ENCODE measurements at regions not wholly inside any gene's neighbourhood (a gene's known extent, or its start where the extent isn't known, plus 50 kb on each side); places are given as distances from the start of the nearest gene placed in this dataset.

DNA sequence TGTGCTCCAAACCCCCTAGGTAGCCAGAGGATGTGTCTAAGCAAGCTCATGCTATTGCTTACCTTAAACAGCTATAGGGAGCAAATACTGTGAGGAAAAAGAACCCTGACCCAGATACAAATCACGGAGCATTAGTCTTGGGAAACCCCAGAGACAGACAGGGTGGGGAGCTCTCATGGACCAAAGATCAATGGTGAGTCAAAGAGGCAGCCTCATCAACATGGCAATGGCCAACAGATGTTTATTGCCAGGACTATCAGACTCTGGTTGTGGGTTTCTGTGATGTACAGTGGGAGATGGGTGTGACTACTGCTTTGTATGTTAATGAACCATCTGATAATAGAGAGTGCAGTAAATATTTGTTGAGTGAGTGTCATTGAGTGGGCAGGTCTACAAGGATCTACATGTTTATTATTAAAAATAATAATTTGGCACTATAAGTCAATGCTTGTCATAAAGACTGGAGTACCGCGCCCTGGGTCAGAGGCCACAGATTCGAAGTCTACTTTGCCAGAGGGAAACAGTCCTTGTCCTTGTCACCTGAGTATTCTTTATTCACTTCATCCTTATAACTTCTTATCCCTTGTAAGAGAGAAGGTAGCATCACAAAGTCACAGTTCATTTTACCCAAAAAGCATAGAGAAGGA lies 56.5 kb upstream of the RAI14 start:
- Histone ChIP-seq H3F3A (replicated peaks; ENCODE audit: low read depth) (no peaks in the 10 kb centered on the region), H3K4me2 (no peak overlapping the region), H3K79me2 (replicated peaks; ENCODE audit: insufficient read depth) (no peaks in the 10 kb centered on the region), H3K27me3 (ENCODE audit: insufficient read depth) (no peaks in the 10 kb centered on the region), H3K4me1 (ENCODE audit: insufficient read depth) (peaks cover 6% of the 10 kb centered on the region; the same call in 1 of the 2 replicates), H3K4me3 (no peak overlapping the region), H3K9me2 (ENCODE audit: insufficient read depth) (no peaks in the 10 kb centered on the region), H3K36me3 (ENCODE audit: insufficient read depth) (no peaks in the 10 kb centered on the region; the same call in 1 of the 2 replicates), H2AFZ (peak overlapping the region; percentile 23; the same call in 1 of the 2 replicates), H4K20me1 (replicated peaks; ENCODE audit: insufficient read depth) (no peaks in the 10 kb centered on the region), H3K27ac (ENCODE audit: low read depth) (no peak overlapping the region)
- H3K27me3 Mint-ChIP-seq (ENCODE audit: insufficient read depth, low read depth, poor library complexity), result no peaks in the 10 kb centered on the region
- no peak for TF ChIP-seq JUNB (IDR thresholded peaks at IDR 0.05; ENCODE audit: unreplicated experiment)
- no peak for TF ChIP-seq EZH2phosphoT487 (IDR thresholded peaks at IDR 0.05; ENCODE audit: unreplicated experiment)
- TF ChIP-seq EZH2 (IDR thresholded peaks at IDR 0.05; ENCODE audit: low read depth, unreplicated experiment), result no peak
- TF ChIP-seq POLR2AphosphoS5 (IDR thresholded peaks at IDR 0.05; ENCODE audit: low read depth), result no peak
- TF ChIP-seq ZNF331 (CRISPR knock-in tag; IDR thresholded peaks at IDR 0.05; ENCODE audit: low read depth), result no peak
- TF ChIP-seq, protein P1, sequence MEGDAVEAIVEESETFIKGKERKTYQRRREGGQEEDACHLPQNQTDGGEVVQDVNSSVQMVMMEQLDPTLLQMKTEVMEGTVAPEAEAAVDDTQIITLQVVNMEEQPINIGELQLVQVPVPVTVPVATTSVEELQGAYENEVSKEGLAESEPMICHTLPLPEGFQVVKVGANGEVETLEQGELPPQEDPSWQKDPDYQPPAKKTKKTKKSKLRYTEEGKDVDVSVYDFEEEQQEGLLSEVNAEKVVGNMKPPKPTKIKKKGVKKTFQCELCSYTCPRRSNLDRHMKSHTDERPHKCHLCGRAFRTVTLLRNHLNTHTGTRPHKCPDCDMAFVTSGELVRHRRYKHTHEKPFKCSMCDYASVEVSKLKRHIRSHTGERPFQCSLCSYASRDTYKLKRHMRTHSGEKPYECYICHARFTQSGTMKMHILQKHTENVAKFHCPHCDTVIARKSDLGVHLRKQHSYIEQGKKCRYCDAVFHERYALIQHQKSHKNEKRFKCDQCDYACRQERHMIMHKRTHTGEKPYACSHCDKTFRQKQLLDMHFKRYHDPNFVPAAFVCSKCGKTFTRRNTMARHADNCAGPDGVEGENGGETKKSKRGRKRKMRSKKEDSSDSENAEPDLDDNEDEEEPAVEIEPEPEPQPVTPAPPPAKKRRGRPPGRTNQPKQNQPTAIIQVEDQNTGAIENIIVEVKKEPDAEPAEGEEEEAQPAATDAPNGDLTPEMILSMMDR (conservative IDR thresholded peaks at IDR 0.05; ENCODE audit: low read depth in 2 of 2), result no peak
- TF ChIP-seq ZNF114 (CRISPR knock-in tag; IDR thresholded peaks at IDR 0.05), result no peak
- TF ChIP-seq, protein P2, sequence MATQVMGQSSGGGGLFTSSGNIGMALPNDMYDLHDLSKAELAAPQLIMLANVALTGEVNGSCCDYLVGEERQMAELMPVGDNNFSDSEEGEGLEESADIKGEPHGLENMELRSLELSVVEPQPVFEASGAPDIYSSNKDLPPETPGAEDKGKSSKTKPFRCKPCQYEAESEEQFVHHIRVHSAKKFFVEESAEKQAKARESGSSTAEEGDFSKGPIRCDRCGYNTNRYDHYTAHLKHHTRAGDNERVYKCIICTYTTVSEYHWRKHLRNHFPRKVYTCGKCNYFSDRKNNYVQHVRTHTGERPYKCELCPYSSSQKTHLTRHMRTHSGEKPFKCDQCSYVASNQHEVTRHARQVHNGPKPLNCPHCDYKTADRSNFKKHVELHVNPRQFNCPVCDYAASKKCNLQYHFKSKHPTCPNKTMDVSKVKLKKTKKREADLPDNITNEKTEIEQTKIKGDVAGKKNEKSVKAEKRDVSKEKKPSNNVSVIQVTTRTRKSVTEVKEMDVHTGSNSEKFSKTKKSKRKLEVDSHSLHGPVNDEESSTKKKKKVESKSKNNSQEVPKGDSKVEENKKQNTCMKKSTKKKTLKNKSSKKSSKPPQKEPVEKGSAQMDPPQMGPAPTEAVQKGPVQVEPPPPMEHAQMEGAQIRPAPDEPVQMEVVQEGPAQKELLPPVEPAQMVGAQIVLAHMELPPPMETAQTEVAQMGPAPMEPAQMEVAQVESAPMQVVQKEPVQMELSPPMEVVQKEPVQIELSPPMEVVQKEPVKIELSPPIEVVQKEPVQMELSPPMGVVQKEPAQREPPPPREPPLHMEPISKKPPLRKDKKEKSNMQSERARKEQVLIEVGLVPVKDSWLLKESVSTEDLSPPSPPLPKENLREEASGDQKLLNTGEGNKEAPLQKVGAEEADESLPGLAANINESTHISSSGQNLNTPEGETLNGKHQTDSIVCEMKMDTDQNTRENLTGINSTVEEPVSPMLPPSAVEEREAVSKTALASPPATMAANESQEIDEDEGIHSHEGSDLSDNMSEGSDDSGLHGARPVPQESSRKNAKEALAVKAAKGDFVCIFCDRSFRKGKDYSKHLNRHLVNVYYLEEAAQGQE (IDR thresholded peaks at IDR 0.05; ENCODE audit: unreplicated experiment), result no peak
- no peak for TF ChIP-seq STAT1 (IDR thresholded peaks at IDR 0.05; ENCODE audit: unreplicated experiment)
- TF ChIP-seq, protein P3, sequence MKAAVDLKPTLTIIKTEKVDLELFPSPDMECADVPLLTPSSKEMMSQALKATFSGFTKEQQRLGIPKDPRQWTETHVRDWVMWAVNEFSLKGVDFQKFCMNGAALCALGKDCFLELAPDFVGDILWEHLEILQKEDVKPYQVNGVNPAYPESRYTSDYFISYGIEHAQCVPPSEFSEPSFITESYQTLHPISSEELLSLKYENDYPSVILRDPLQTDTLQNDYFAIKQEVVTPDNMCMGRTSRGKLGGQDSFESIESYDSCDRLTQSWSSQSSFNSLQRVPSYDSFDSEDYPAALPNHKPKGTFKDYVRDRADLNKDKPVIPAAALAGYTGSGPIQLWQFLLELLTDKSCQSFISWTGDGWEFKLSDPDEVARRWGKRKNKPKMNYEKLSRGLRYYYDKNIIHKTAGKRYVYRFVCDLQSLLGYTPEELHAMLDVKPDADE (IDR thresholded peaks at IDR 0.05), result no peak
- TF ChIP-seq CREB1 (CRISPR knock-in tag; IDR thresholded peaks at IDR 0.05; ENCODE audit: low read depth), result no peak
- peaks cover 8% of the 10 kb centered on the region for H3K4me1 Mint-ChIP-seq
- DNase-seq (ENCODE audit: low spot score), result no peak
- no peak overlapping the region for H3K27ac Mint-ChIP-seq
- no peak for ATAC-seq
- H3K4me3 Mint-ChIP-seq, result no peak overlapping the region
- no peaks in the 10 kb centered on the region; the same call in 2 of the 3 replicates for H3K9me3 Mint-ChIP-seq
- no peaks in the 10 kb centered on the region; the same call in 2 of the 3 replicates for H3K36me3 Mint-ChIP-seq (ENCODE audit: low read depth)

Data from GM23338 (cell line).